HEK293 (cell line): ENCODE measurements at regions not wholly inside any gene's neighbourhood (a gene's known extent, or its start where the extent isn't known, plus 50 kb on each side); places are given as distances from the start of the nearest gene placed in this dataset.

ENCODE experiments used
- BCL11A ChIP-seq: fragments of 450-650 bp; formaldehyde crosslinking; IDR thresholded peaks from 2 replicates; pipeline ENCODE4 v1.5.1; 2016; ENCODE audit warnings: low read depth, missing biosample characterization, missing genetic modification characterization
- IKZF3 ChIP-seq: fragments of 450-650 bp; IDR thresholded peaks from 2 replicates; pipeline ENCODE4 v1.5.0; 2018; ENCODE audit warnings: missing biosample characterization, mild to moderate bottlenecking, missing genetic modification characterization, moderate library complexity
- MZF1 ChIP-seq: fragments of 450-650 bp; formaldehyde crosslinking; IDR thresholded peaks from 2 replicates; pipeline ENCODE4 v1.5.1; 2017; ENCODE audit warnings: missing biosample characterization, missing genetic modification characterization, borderline replicate concordance
- REPIN1 ChIP-seq: fragments of 450-650 bp; formaldehyde crosslinking; IDR thresholded peaks from 2 replicates; pipeline ENCODE4 v1.5.1; 2017; ENCODE audit warnings: missing biosample characterization, missing genetic modification characterization, low read depth
- SP2 ChIP-seq: fragments of 450-650 bp; formaldehyde crosslinking; IDR thresholded peaks from 2 replicates; pipeline ENCODE4 v1.5.1; 2016; ENCODE audit warnings: missing biosample characterization, missing genetic modification characterization
- ZBTB8A ChIP-seq: fragments of 450-650 bp; formaldehyde crosslinking; IDR thresholded peaks from 2 replicates; pipeline ENCODE4 v1.5.1; 2016; ENCODE audit warnings: missing biosample characterization, missing genetic modification characterization
- ZNF239 ChIP-seq: fragments of 450-650 bp; formaldehyde crosslinking; IDR thresholded peaks from 2 replicates; pipeline ENCODE4 v1.5.1; 2016; ENCODE audit warnings: missing biosample characterization, missing genetic modification characterization
- ZNF24 ChIP-seq: fragments of 450-650 bp; formaldehyde crosslinking; IDR thresholded peaks from 2 replicates; pipeline ENCODE4 v1.5.1; 2016; ENCODE audit warnings: missing biosample characterization, missing genetic modification characterization
- ZNF433 ChIP-seq: fragments of 450-650 bp; formaldehyde crosslinking; IDR thresholded peaks from 2 replicates; pipeline ENCODE4 v1.5.1; 2016; ENCODE audit warnings: missing biosample characterization, missing genetic modification characterization, low read depth
- TF ChIP-seq, protein P1 (sequence below): fragments of 450-650 bp; formaldehyde crosslinking; IDR thresholded peaks from 2 replicates; pipeline ENCODE4 v1.5.1; 2016; ENCODE audit warnings: missing biosample characterization, missing genetic modification characterization
- TF ChIP-seq, protein P2 (sequence below): fragments of 450-650 bp; formaldehyde crosslinking; IDR thresholded peaks from 2 replicates; pipeline ENCODE4 v1.5.1; 2016; ENCODE audit warnings: missing biosample characterization, missing genetic modification characterization
- TF ChIP-seq, protein P3 (sequence below): fragments of 450-650 bp; formaldehyde crosslinking; IDR thresholded peaks from 2 replicates; pipeline ENCODE4 v1.5.1; 2016; ENCODE audit warnings: missing biosample characterization, missing genetic modification characterization

DNA sequence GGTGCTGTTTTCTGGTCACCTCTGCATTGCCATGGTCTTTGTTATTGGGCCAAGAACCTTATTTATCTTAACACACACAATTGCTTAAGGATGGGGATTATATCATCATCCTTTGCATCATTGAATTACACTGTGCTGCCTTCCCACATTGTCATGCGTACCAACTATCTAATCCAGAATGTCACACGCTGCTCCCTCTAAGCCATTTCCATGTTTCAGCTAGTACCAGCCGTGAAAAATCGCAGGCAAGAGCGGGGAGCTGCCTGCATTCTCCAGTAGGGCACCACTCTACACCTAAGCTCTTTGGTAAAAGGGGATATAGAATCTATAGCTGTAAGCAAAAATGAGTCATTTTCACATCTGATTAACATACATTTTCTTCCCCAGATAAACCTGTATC, 277.0 kb downstream of the PRL start:
- no peak for TF ChIP-seq IKZF3 (tag by site-specific recombination)
- TF ChIP-seq MZF1 (tag by site-specific recombination): no peak
- no peak for TF ChIP-seq REPIN1 (tag by site-specific recombination)
- TF ChIP-seq, protein P1, sequence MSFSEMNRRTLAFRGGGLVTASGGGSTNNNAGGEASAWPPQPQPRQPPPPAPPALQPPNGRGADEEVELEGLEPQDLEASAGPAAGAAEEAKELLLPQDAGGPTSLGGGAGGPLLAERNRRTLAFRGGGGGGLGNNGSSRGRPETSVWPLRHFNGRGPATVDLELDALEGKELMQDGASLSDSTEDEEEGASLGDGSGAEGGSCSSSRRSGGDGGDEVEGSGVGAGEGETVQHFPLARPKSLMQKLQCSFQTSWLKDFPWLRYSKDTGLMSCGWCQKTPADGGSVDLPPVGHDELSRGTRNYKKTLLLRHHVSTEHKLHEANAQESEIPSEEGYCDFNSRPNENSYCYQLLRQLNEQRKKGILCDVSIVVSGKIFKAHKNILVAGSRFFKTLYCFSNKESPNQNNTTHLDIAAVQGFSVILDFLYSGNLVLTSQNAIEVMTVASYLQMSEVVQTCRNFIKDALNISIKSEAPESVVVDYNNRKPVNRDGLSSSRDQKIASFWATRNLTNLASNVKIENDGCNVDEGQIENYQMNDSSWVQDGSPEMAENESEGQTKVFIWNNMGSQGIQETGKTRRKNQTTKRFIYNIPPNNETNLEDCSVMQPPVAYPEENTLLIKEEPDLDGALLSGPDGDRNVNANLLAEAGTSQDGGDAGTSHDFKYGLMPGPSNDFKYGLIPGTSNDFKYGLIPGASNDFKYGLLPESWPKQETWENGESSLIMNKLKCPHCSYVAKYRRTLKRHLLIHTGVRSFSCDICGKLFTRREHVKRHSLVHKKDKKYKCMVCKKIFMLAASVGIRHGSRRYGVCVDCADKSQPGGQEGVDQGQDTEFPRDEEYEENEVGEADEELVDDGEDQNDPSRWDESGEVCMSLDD (tag by site-specific recombination): no peak
- TF ChIP-seq, protein P2, sequence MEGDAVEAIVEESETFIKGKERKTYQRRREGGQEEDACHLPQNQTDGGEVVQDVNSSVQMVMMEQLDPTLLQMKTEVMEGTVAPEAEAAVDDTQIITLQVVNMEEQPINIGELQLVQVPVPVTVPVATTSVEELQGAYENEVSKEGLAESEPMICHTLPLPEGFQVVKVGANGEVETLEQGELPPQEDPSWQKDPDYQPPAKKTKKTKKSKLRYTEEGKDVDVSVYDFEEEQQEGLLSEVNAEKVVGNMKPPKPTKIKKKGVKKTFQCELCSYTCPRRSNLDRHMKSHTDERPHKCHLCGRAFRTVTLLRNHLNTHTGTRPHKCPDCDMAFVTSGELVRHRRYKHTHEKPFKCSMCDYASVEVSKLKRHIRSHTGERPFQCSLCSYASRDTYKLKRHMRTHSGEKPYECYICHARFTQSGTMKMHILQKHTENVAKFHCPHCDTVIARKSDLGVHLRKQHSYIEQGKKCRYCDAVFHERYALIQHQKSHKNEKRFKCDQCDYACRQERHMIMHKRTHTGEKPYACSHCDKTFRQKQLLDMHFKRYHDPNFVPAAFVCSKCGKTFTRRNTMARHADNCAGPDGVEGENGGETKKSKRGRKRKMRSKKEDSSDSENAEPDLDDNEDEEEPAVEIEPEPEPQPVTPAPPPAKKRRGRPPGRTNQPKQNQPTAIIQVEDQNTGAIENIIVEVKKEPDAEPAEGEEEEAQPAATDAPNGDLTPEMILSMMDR: no peak
- no peak for TF ChIP-seq BCL11A
- TF ChIP-seq ZNF433 (tag by site-specific recombination): no peak
- no peak for TF ChIP-seq ZNF24 (tag by site-specific recombination)
- TF ChIP-seq, protein P3, sequence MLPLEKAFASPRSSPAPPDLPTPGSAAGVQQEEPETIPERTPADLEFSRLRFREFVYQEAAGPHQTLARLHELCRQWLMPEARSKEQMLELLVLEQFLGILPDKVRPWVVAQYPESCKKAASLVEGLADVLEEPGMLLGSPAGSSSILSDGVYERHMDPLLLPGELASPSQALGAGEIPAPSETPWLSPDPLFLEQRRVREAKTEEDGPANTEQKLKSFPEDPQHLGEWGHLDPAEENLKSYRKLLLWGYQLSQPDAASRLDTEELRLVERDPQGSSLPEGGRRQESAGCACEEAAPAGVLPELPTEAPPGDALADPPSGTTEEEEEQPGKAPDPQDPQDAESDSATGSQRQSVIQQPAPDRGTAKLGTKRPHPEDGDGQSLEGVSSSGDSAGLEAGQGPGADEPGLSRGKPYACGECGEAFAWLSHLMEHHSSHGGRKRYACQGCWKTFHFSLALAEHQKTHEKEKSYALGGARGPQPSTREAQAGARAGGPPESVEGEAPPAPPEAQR (tag by site-specific recombination): no peak
- no peak for TF ChIP-seq ZBTB8A
- TF ChIP-seq ZNF239 (tag by site-specific recombination): no peak
- no peak for TF ChIP-seq SP2
